ENCODE measurements at regions not wholly inside any gene's neighbourhood (a gene's known extent, or its start where the extent isn't known, plus 50 kb on each side); places are given as distances from the start of the nearest gene placed in this dataset.
A peak's percentile ranks its signal among the peaks of the same experiment; 100 is the strongest.

DNA sequence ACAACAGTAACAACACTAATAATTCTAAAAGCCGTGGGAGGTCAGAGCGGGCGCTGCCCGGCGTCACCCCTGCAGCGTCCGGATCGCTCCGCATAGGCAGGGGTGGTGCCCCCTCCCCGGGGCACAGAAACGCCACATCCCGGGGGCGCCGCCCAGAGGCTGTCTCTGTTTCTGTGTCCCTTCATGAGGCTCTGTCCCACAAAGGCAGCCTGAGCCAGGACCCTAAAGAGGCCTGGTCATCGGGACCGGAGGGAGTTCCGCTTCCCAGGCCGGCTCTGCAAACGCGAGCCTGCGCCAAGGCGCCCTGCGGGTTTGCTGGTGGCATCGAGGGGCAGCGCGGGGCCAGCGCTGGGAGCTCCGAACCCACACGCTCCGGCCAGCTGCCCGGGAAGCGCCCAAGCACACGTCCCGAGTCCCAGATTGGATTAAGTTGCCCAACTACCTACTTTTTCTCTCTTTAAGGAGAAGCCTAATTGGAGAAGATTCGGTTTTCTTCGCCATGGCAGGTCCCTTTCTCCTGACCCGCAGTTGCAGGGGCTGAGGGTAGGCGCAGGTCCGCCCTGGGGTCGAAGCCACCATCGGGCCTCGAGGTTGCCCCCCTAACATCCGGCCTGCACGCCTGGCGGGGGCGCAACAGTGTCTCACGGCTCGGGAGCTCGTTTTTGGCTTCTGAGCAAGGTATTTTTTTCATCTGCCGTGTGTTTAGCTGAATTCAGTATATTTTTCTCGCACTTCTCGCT lies 421.7 kb downstream of the VRK1 start:
- peaks cover 0 to 51% (median 21%) of the 10 kb centered on the region in 4 donors for H3K27me3 ChIP-seq
- no peak overlapping the region for H3K27ac ChIP-seq (replicated peaks in 1 of 4)
- no peaks in the 10 kb centered on the region for H3K36me3 ChIP-seq
- no peaks in the 10 kb centered on the region for H3K9me3 ChIP-seq
- TF ChIP-seq CTCF (IDR thresholded peaks at IDR 0.05) (no peak), POLR2A (IDR thresholded peaks at IDR 0.05; ENCODE audit: low read depth) (no peak), EP300 (IDR thresholded peaks at IDR 0.05) (no peak), POLR2AphosphoS5 (IDR thresholded peaks at IDR 0.05) (no peak)
- H3K4me1 ChIP-seq, result peaks cover 7 to 17% (median 17%) of the 10 kb centered on the region in 4 donors
- H3K4me3 ChIP-seq, result peak overlapping the region; percentile 27 to 46 (median 42)
- peak; percentile 55 for DNase-seq (ENCODE audit: extremely low spot score)
- intact Hi-C loops (cut with DNase I), result no loop called here
- WGBS, result 1% methylated on average over 27 of the region's 52 CpGs

GRCh38 chr14:97219431-97220017 lies 422.3 kb downstream of the VRK1 start:
- H3K27ac ChIP-seq (replicated peaks in 1 of 4), result no peak overlapping the region
- peak overlapping the region; percentile 27 to 46 (median 42) for H3K4me3 ChIP-seq
- intact Hi-C loops (cut with DNase I), result no loop called here
- WGBS, result 11% methylated on average over 24 of the region's 32 CpGs
- no peaks in the 10 kb centered on the region for H3K9me3 ChIP-seq
- TF ChIP-seq CTCF (IDR thresholded peaks at IDR 0.05), result no peak
- no peak for TF ChIP-seq POLR2A (IDR thresholded peaks at IDR 0.05; ENCODE audit: low read depth)
- TF ChIP-seq EP300 (IDR thresholded peaks at IDR 0.05), result no peak
- no peak for TF ChIP-seq POLR2AphosphoS5 (IDR thresholded peaks at IDR 0.05)
- H3K27me3 ChIP-seq, result peaks cover 0 to 55% (median 21%) of the 10 kb centered on the region in 4 donors
- peak; percentile 72 for DNase-seq (ENCODE audit: extremely low spot score)
- no peaks in the 10 kb centered on the region for H3K36me3 ChIP-seq
- H3K4me1 ChIP-seq, result peaks cover 7 to 17% (median 17%) of the 10 kb centered on the region in 4 donors

DNA sequence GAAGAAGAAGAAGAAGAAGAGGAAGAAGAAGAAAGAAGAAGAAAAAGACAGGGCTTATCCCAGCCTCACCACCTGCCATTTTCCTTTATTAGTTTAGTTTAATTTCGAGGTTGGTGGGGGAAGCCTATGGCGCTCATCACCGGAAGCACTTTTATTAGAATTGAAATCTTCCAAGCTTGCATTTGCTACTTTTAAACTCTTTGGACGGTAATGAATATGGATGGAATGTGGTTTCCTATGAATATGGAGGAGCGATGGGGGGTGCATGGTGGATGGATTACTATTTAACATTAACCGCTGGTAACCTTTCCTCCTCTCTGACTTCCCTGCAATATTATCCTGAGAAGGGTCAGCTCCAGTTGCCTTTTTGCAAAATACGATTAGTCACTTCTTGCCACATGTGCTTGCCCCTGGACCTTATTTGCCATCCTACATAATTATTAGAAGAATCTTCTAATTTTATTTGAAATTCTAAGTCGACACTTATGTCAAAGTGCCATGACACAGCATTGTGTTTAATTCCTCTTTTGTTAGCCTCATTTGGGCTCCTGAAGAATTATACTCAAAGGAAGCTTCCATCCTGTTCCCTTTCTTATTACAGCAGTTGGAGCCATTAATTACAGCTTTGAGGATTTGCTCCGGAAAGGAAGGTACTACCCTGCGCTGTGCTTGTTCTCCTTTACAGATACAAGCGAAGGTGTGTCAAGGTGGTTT lies 424.5 kb downstream of the VRK1 start:
- Histone ChIP-seq H3K4me1 (peaks cover 7 to 17% (median 17%) of the 10 kb centered on the region in 4 donors), H3K9me3 (no peaks in the 10 kb centered on the region), H3K27me3 (peaks cover 0 to 72% (median 21%) of the 10 kb centered on the region in 4 donors), H3K36me3 (no peaks in the 10 kb centered on the region), H3K27ac (replicated peaks in 1 of 4) (no peak overlapping the region), H3K4me3 (no peak overlapping the region)
- TF ChIP-seq CTCF (IDR thresholded peaks at IDR 0.05), result no peak
- no peak for TF ChIP-seq EP300 (IDR thresholded peaks at IDR 0.05)
- TF ChIP-seq POLR2AphosphoS5 (IDR thresholded peaks at IDR 0.05), result no peak
- no peak for TF ChIP-seq POLR2A (IDR thresholded peaks at IDR 0.05; ENCODE audit: low read depth)
- DNase-seq (ENCODE audit: extremely low spot score), result peak; percentile 42
- intact Hi-C loops (cut with DNase I), result no loop called here
- 86% methylated on average over 11 of the region's 11 CpGs for WGBS

DNA sequence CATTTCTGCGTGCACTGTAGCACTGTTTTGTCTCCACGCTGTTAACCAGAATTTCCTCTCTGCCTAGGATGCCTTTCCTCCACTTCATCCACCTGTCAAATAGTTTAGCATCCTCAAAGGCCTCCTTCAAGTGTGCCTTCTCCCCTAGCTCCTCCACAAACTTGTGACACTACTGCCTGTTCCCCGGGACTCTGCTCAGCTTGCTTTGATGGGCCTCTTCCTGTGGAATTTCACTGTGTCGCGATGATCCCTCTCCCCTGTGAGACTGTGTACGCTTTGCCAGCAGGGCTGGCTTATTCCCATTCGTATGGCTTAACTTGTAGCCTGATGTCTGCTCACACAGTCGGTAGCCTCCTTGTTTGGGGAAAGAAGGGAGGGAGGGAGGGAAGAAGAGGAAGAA lies 426.8 kb downstream of the VRK1 start:
- Histone ChIP-seq H3K36me3 (no peaks in the 10 kb centered on the region), H3K9me3 (no peaks in the 10 kb centered on the region), H3K4me1 (peaks cover 6 to 10% (median 9%) of the 10 kb centered on the region in 4 donors), H3K4me3 (no peak overlapping the region), H3K27ac (replicated peaks in 1 of 4) (no peak overlapping the region), H3K27me3 (peaks cover 0 to 57% (median 15%) of the 10 kb centered on the region in 4 donors)
- intact Hi-C loops (cut with DNase I), result no loop called here
- DNase-seq (ENCODE audit: extremely low spot score), result peak; percentile 74
- TF ChIP-seq POLR2AphosphoS5 (IDR thresholded peaks at IDR 0.05) (no peak), CTCF (IDR thresholded peaks at IDR 0.05) (no peak), POLR2A (IDR thresholded peaks at IDR 0.05; ENCODE audit: low read depth) (no peak), EP300 (IDR thresholded peaks at IDR 0.05) (no peak)
- WGBS, result 54% methylated on average over 8 of the region's 8 CpGs
